Stimulated activated CD4-positive, alpha-beta T cell treated with anti-CD3 and anti-CD28 coated beads, Interleukin-15, amount 100 ng/mL, for 24 hours (primary cell): ENCODE measurements at regions not wholly inside any gene's neighbourhood (a gene's known extent, or its start where the extent isn't known, plus 50 kb on each side); places are given as distances from the start of the nearest gene placed in this dataset.
"Not testable (repeated sequence)": the region's sequence is repeated elsewhere in the genome, so short reads cannot be mapped to it uniquely, and the experiment has no call there.

ENCODE experiments used
- DNase-seq: peaks from one replicate; pipeline ENCODE4 v3.0.0-alpha.2; 2020

- DNase-seq = no peak
These were observed 729.7 kb upstream of the USP15 start for GRCh38 chr12:61530456-61530855.

- no peak for DNase-seq
These were observed 729.0 kb upstream of the USP15 start for GRCh38 chr12:61531195-61531594.

- no peak for DNase-seq
These were observed 724.1 kb upstream of the USP15 start for GRCh38 chr12:61536117-61536516.

- no peak for DNase-seq
These were observed 723.7 kb upstream of the USP15 start for GRCh38 chr12:61536525-61536924.

- DNase-seq = no peak
These were observed 721.3 kb upstream of the USP15 start for GRCh38 chr12:61538951-61539350.

GRCh38 chr12:61542551-61542950, 717.7 kb upstream of the USP15 start:
- DNase-seq = no peak

- DNase-seq = no peak
These were observed 713.9 kb upstream of the USP15 start for GRCh38 chr12:61546296-61546695.

- DNase-seq = no peak
These were observed 707.1 kb upstream of the USP15 start for GRCh38 chr12:61553091-61553490.

- no peak for DNase-seq
These were observed 705.8 kb upstream of the USP15 start for GRCh38 chr12:61554268-61555008.

- DNase-seq = no peak
These were observed 696.3 kb upstream of the USP15 start for GRCh38 chr12:61563665-61564450.

- no peak for DNase-seq
These were observed 695.7 kb upstream of the USP15 start for GRCh38 chr12:61564466-61564865.

- no peak for DNase-seq
These were observed 694.0 kb upstream of the USP15 start for GRCh38 chr12:61566183-61566582.

- no peak for DNase-seq
These were observed 685.9 kb upstream of the USP15 start for GRCh38 chr12:61574339-61574738.

- no peak for DNase-seq
These were observed 675.3 kb upstream of the USP15 start for GRCh38 chr12:61584943-61585342.

GRCh38 chr12:61590864-61591263, 669.3 kb upstream of the USP15 start:
- DNase-seq = not testable (repeated sequence)

- no peak for DNase-seq
These were observed 650.1 kb upstream of the USP15 start for GRCh38 chr12:61610143-61610542.

GRCh38 chr12:61629702-61630101, 630.5 kb upstream of the USP15 start:
- no peak for DNase-seq

GRCh38 chr12:61646639-61647038, 613.6 kb upstream of the USP15 start:
- no peak for DNase-seq

GRCh38 chr12:61647566-61647965, 612.6 kb upstream of the USP15 start:
- DNase-seq = no peak

- DNase-seq = no peak
These were observed 607.9 kb upstream of the USP15 start for GRCh38 chr12:61652265-61652664.

- DNase-seq = no peak
These were observed 605.5 kb upstream of the USP15 start for GRCh38 chr12:61654698-61655097.

- DNase-seq = no peak
These were observed 605.0 kb upstream of the USP15 start for GRCh38 chr12:61655241-61655640.

GRCh38 chr12:61667676-61668075, 592.5 kb upstream of the USP15 start:
- DNase-seq = no peak

- DNase-seq = no peak
These were observed 583.7 kb upstream of the USP15 start for GRCh38 chr12:61676520-61676919.
